GM12891 (cell line): ENCODE measurements at regions not wholly inside any gene's neighbourhood (a gene's known extent, or its start where the extent isn't known, plus 50 kb on each side); places are given as distances from the start of the nearest gene placed in this dataset.

Source experiments
- POLR2A ChIP-seq: IDR thresholded peaks from 2 replicates; pipeline ENCODE4 v1.6.1; 2011; ENCODE audit warnings: low read depth, low read length, control low read depth
- TAF1 ChIP-seq: IDR thresholded peaks from 2 replicates; pipeline ENCODE4 v1.6.1; 2011; ENCODE audit warnings: low read depth, low read length, control low read depth

DNA sequence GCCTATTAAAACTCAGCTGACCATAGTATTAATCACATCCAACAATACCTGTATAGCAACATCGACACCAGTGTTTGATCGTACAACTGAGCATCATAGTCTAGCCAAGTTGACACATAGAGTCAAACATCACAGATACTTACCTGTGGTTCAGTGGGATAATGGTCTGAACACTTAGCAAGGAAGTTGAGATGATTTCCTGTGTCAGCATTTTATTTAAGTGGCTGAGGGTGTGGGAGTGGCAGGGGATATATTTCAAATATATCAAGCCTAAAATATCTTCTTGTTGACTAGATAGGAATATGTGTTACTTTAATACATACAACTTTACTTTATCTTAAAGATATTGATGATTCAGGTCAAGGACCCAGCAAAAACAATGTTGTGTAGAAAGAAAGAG lies 1038.6 kb downstream of the TSN start:
- TF ChIP-seq POLR2A: no peak
- no peak for TF ChIP-seq TAF1
